ELR (cell line): ENCODE measurements at regions not wholly inside any gene's neighbourhood (a gene's known extent, or its start where the extent isn't known, plus 50 kb on each side); places are given as distances from the start of the nearest gene placed in this dataset.
"Not testable (repeated sequence)": the region's sequence is repeated elsewhere in the genome, so short reads cannot be mapped to it uniquely, and the experiment has no call there.

Experiments
- DNase-seq: peaks from one replicate; pipeline ENCODE4 v3.0.0-alpha.2; 2015; ENCODE audit warnings: low read depth

DNA sequence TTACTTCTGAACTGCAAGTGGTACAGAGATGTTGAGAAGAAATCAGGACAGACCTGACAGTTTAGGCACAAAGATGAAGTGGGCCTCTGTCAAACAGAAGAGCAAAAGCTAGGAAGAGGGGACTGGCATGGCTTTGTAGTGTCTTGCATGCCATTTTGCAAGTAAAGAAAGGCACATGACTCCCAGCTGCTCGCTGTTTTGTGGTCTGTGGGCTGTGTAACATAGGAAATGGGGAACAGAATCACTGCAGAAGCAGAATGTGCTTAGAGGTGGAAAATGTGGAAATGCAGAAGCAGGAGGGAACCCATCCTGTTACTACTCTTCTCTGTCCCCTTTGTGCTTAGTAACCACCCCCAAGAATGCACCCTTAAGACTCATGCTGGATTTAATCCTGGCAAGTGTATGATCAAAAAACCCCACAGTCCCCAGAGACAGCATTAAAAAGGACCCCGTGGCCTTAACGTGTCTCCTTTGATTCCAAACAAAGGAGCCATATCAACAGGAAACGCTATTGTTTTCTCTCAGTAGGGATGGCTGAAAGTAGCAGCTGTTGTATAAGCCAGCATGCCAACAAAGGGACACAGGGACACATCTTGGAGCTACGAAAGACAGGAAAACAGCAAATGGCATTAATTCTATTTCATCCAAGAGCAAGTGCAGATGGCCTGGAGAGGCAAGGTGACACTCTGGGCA, 177.6 kb upstream of the GLRA2 start:
- no peak for DNase-seq

DNA sequence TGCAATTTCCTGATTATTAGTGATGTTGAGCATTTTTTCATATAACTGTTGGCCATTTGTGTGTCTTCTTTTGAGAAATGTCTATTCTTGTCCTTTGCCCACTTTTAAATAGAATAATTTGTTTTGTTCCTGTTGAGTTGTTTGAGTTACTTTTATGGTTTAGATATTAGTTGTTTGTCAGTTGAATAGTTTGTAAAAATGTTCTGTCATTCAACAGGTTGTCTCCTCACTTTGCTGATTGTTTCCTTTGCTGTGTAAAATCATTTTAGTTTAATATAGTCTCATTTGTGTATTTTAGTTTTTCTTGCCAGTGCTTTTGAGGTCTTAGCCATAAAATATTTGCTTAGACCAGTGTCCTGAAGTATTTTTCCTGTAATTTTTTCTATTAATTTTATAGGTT, 181.8 kb upstream of the GLRA2 start:
- no peak for DNase-seq

DNA sequence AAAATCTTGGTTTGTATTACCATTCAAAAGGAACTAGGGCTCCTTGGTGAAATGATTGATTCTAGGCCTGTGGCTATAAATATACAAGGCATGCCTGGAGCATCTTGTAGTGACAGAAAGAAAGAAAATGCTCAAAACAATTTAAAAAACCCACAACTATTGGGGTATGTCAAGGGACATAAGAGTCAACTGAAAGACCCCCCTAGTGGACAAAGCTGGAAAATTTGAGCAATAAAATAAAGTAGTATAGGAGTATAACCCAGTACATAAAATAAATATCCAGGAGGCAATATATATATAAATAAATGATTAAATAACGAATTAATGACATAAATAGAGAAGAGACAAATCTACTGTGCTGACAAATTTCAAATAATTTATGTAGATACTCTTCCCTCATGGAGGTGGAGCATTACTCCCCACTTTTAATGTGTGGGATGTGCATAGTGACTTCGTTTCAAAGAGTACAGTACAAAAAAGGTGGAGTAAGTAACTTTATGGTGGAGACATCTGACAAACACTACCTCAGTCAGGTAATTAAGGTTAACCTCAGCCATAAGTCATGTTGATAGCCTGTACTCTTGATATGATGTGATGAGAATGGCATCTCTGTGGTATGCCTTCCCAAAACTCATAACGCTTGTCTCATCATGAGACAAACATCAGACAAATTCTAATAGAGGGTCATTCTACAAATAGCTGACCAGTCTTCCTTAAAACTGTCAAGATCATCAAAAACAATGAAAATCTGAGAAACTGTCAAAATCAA, 185.0 kb upstream of the GLRA2 start:
- DNase-seq: no peak

DNA sequence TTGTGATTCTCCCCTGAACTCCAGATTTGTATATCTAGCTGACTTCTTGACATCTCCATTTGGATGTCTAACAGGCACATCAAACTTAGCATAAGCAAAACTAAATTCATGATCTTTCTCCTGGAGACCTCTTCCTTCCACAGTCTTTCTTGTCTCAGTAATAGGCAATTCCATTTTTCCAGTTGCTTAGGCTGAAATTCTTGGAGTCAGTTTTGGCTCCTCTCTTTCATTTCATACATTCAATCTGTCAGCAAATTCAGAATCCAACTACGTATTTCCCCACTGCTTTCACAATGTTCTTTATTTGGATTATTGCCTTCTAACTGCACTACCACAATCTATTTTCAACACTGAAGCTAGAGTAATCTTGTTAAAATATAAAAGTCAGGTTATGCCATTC, 219.9 kb upstream of the GLRA2 start:
- no peak for DNase-seq

DNA sequence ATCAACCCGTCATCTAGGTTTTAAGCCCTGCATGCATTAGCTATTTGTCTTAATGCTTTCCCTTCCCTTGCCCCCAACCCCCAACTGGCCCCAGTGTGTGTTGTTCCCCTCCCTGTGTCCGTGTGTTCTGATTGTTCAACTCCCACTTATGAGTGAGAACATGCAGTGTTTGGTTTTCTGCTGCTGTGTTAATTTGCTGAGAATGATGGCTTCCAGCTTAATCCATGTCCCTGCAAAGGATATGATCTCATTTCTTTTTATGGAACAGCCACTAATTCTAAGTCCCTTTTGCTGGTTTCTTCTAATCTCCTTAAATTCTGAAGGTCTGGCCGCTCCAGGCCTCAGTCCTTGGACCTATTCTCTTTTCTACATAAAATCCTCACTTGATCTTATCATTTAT, 220.4 kb upstream of the GLRA2 start:
- not testable (repeated sequence) for DNase-seq

DNA sequence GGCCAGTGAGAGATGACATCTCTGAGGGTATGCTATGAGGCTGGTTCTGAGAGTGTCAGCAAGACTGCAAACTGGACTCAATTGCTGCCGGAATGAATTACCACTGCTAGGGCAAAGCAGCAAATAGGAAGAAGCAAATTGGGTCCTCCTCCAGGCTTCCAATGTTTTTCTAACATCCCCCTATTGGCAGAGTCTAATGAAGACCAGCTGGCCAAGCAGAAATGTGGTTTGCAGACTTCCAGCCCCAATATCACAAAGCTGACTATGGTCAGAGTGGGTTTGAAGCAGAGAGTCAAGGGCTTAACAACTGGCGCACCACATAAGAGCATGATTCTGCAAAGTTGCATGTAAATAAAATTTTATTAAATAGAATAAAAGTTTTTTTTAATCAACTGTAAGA, 225.4 kb upstream of the GLRA2 start:
- no peak for DNase-seq

DNA sequence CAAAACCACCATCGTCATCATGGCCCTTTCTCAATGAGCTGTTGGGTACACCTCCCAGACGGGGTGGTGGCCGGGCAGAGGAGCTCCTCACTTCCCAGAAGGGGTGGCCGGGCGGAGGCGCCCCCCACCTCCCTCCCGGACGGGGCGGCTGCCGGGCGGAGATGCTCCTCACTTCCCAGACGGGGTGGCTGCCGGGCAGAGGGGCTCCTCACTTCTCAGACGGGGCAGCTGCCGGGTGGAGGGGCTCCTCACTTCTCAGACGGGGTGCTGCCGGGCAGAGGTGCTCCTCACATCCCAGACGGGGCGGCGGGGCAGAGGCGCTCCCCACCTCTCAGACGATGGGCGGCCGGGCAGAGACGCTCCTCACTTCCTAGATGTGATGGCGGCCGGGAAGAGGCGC, 226.8 kb upstream of the GLRA2 start:
- not testable (repeated sequence) for DNase-seq

DNA sequence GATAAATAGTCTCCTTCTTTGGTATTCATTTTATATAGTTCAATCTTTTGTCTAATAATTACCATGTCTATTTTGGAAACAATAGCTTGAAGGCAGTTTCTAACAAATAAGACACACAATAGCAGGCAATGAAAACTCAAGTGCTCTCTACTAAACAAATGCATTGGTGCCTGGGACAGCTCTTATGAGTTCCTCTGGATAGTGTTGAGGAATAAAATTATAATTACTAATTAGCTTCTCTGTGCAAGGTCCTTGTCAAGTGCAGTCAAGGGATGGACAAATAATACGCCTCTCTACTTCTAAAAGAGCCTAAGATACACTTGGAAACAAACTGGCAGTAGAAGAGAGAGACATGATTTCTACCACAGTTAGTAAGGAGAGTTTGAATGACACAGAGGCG, 229.0 kb upstream of the GLRA2 start:
- no peak for DNase-seq

DNA sequence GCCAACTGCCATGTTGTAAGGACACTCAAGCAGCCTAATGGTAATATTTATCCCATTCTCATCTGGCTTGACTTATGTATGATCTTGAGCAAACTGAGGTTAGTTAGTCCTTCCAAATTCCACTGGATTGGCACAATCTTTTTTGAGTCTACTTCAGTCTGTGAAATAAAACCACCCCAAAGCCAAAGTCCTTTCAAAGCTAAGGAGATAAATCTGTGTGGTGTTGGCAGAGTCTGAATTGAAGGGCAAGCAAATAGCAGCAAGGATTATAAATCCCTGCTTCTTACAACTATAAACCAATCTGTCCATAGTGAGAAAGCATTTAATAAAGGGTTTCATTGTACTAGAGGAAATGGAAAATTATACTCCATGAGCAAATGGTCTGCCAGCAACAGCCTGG, 233.9 kb upstream of the GLRA2 start:
- DNase-seq: no peak

DNA sequence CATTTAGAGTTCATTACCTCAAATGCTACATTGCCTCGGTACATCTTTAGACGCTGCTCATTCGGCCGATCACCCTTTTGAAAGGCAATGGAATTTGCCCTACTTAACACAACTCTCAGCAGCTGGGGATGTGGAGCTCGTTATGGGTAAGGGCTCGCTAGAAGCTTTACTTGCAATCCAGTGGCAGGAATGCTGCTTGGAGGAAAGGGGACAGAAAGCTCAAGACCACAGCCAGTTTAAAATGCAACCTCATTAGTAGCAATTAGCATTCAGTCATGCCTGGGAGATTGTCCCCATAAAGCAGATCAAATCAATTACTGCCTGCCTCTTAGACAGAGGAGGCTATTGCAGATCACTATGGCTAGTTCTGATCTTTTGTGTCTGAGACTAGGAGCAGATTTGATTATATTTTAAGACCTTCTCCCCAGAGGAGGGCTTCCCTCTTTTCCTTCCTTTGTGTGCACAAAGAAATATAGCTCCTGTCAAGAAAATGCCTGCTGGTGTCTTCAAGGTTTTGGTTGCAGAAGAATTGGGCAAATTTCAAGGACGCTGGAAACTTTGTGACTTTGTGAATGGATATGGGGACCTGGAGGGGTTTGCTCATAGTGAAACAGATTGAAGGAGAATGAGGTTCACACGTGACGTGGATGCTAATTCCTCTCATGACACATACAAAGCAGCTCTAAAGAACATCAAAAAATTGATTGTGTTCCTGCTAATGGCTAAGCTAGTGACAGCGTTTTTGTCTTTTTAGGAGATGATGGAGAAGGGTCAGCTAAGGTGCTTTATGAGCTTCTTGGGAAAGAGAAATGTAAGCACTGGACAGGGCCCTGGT, 237.5 kb upstream of the GLRA2 start:
- no peak for DNase-seq

DNA sequence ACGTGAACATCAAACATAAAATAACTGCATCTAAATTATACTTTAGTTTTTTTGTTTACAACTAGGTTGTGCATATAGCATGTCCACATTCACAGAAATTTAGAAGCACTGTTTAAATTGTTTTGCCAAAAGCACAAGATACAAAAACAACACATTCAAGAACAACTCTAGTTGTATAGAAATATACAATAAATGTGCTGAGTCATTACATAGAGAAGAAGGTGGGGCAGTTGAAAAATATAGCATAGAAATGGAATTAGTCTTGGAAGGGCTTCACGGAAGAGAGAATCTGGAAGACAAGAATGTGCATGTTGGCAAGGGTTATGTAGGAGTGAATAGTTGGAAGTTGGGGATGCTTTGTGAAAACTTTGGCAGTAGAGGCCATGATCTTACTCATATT, 239.0 kb upstream of the GLRA2 start:
- DNase-seq: no peak

DNA sequence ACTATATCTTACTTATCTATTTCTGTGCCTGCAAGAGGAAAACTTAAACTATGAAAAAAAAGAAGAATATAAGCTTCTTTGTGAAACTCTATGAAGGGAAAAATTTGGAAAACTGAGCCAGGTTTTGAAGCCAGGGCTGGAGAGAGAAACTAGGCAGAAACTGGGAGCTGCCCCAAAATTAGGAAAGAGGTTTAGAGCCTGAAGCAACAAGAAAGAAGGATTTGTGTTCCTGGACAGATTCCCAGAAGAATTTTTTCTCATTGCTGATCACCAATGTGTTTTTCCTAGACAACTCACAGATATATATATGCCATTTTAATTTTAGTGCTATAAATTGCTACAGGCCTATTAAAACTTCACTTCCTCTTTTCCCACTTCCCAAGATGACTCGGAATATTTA, 245.0 kb upstream of the GEMIN8 start:
- no peak for DNase-seq

DNA sequence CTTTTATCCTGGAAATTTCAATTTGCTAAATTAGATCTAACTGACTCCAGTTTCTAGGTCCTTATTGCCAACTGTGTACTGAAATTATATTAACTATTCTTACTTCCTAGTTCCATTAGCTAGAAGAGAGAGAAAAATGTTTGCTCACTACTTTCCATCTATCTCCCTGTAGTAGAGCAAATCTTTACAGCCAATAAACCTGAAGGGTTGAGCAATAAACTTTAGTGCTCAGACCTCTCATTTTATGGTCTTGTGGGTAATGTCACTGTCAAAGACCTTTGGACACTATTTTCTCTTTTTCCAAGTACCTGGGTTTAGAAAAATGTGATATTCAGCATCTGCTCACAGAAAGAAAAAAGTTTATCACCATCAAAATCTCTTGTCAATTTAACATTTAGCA, 237.5 kb upstream of the GEMIN8 start:
- no peak for DNase-seq

DNA sequence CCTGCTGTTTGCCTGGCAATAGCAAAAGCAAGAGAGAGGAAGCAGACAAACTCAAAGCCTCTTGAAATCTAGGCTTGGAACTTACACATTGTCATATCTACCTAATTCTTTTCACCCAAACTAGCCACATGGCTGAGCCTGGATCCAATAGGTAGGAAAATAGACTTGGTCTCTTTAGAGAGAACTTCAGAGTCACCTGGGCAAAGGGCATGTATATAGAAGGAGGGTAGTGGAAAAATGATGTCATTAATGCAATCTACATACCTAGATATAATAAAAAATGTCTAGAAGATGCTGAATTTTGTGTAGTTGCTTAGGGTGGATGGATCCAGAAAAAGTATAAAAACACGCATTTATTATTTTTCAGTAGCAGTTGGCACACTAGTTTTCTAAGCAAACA, 237.0 kb upstream of the GEMIN8 start:
- no peak for DNase-seq

DNA sequence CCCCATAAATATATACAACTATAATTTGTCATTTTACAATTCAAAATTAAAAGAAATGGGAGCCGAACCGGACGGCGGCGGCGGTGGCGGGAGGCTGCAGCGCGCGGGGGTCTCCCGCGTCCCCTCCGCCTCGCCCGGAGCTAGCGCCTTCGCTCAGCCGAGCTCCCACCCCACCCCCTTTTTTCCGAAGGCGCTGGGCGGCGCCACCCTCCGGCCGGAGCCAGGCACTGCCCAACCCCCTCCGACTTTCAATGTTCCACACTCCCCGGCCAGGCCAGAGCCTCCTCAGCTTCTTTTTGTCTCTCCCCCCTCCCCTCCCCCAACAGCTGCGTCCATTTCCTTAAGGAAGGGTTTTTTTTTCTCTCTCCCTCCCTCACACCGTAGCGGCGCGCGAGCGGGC, 214.1 kb upstream of the GEMIN8 start:
- no peak for DNase-seq

DNA sequence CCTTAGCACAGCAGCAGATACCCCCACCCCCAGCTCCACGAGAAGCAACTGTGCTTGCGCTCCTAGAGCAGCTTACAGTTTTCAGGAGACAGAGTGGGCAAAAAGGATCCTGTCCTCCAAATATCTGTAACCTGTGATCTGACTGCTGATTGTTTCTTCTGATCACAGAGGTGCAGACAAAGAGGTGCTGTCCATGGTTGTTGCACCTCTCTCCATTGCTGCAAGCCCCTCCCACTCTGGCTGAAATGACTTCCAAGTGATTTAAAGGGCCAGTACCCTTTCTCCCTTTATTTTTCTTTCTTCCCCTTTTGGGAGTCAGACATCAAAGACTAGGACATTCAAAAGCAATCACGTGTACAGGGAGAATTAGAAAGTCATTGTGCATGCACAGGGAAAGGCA, 205.3 kb upstream of the GEMIN8 start:
- no peak for DNase-seq

DNA sequence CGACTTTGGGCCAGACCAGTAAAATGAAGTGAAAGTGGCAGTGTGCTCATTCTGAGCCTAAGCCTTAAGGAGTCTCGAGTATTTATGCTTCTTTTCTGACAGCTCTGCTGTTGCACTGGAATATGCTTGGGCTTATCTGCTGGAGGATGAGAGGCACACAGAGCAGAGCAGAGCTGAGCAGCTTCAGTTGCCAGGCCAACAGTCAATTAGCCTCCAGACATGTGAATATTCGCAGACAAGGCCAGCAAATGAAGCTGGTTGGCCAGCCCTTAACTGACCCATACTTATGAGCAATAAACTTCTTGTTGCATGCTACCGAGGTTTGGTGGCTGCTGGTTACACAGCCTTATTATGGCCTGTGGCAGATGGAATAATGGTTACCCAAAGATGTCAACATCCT, 203.0 kb upstream of the GEMIN8 start:
- DNase-seq: no peak

DNA sequence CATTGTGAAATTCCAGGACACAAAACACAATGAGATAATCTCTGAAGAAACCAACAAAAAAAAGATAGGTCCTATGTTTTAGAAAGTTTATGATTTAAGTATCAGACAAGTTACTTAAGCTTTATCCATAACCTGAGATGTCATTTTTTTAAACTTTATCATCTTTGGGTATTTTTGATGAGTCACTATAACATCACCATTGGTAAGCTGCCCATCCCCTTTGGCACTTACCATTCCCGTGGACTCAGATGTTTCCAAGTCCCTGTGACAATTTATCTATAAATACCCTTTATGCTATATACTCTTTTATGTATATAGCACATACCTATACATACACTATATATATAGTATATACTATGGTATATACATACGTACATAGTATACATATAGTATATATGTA, 198.9 kb upstream of the GEMIN8 start:
- DNase-seq: peak; percentile 12

DNA sequence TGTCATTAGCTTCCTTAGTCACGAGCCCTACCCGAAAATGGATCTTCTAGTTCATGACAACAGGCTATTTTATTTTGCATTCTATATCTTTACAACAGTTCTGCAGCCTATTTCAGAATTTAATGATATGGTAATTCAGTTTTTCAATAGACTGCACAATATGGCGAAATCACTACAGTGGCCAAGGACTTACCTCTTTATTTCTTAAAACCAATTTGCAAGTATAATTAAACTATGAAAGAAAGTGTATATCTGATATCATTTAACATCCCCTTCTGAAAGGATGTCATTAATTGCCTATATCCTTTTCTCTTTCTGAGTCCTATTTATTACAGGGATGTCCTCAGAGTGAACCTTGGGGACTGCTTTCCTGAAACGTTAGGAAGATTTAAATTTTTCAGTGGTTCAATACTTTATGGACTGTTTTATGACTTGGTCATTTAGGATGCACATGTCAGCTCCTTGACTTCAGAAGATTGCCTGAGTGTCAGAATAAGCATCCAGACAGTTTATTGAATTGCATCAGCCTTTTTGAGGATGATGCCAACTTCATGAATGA, 190.8 kb upstream of the GEMIN8 start:
- DNase-seq: no peak

DNA sequence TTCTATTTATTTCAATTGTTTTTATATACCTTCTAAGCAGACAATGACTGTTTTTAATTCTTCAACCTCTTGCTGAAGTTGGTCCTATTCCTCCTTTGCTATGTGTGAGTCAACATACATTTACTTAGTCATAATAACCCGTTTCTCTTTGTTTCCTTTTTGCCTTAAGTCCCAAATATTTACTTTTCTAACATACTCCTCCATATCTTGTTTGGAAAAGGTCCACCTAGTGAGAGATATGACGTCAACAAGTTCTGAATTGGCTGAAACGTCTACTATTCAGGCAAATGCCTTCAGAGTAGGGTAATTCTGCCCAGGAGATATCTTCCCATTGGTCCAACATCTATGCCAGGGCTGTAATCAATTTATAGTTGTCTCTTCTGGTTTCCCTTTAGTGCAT, 179.3 kb upstream of the GEMIN8 start:
- DNase-seq: no peak

DNA sequence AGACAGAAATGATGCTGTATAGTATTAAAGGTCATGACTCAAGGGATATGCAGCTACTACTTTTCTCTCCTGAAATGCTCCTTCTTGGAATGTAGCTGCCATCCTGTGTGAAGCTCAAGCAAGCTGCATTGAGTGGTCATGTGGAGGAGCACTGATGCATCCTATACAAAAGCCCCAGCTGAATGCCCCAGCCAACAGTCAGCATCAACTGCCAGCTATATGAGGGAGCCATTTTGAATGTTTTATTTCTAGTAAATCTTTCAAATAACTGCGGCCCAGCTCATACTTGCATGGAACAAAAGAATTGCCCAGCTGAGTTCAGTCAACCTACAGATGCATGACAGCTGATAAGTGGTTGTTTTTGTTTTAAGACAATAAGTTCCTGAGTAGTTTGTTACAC, 165.0 kb upstream of the GEMIN8 start:
- DNase-seq: no peak

DNA sequence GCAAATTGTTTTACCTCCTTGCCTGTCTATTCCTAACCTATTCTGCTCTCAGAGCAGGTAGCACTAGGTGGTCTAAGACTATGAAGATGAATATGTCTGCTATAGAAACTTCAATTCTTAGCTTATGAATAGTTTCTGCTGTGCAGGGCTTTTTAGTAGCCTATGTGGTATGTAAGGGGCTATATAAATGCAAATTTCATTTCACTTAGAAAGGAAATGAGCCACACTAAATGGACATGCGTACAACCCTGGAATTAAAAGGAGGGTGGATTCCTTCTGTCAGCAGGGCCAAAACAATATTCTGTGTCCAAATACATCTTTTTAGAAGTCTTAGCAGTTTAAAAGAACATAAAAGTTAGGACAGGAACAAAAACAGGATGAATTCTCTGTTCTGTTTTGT, 163.9 kb upstream of the GEMIN8 start:
- DNase-seq: no peak

DNA sequence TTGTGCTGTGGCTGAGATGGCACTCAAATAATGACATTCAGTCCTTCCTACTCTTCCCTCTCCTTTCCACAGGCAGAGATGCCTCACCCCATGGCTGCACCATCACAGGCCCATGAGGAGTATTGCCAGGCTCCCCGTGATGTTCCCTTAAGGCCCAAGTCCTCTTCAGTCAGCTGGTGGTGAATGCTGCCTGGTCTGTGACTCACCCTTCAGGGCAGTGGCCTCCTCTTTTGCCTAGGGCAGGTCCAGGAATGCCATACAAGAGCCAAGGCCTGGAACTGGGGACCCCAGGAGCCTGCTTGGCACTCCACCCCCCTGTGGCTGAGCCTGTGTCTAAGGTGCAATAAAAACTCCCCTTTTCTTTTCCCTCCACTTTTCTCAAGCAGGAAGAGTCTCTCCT, 144.2 kb upstream of the GEMIN8 start:
- no peak for DNase-seq
